Prostate gland (tissue), 2 donors: ENCODE measurements at regions not wholly inside any gene's neighbourhood (a gene's known extent, or its start where the extent isn't known, plus 50 kb on each side); places are given as distances from the start of the nearest gene placed in this dataset.

ENCODE experiments used
- CTCF ChIP-seq, 4 experiments: fragments of 200-600 bp in 2 of 4; fragments of 450-650 bp in 2 of 4; sonication (generic) in 2 of 4; IDR thresholded peaks; 1 replicate in 3 of 4; 2 replicates in 1 of 4; pipeline ENCODE4 v1.5.1; 2016 to 2019; ENCODE audit warnings: antibody characterized with exemption in 4 of 4, mild to moderate bottlenecking in 2 of 4, moderate library complexity in 2 of 4
- POLR2A ChIP-seq: fragments of 450-650 bp; IDR thresholded peaks from one replicate; pipeline ENCODE4 v1.6.1; 2016; ENCODE audit warnings: antibody characterized with exemption, mild to moderate bottlenecking

GRCh38 chr1:14392161-14392858 lies 206.2 kb upstream of the KAZN start:
- TF ChIP-seq POLR2A (no peak), CTCF (IDR thresholded peaks at IDR 0.05) (no peak)
